Stimulated activated CD8-positive, alpha-beta memory T cell treated with anti-CD3 and anti-CD28 coated beads, Interleukin-4, amount 100 ng/mL, for 24 hours (primary cell): ENCODE measurements at regions not wholly inside any gene's neighbourhood (a gene's known extent, or its start where the extent isn't known, plus 50 kb on each side); places are given as distances from the start of the nearest gene placed in this dataset.

ENCODE experiments used
- DNase-seq: peaks from one replicate; pipeline ENCODE4 v3.0.0-alpha.2; 2020; ENCODE audit warnings: low read depth

DNA sequence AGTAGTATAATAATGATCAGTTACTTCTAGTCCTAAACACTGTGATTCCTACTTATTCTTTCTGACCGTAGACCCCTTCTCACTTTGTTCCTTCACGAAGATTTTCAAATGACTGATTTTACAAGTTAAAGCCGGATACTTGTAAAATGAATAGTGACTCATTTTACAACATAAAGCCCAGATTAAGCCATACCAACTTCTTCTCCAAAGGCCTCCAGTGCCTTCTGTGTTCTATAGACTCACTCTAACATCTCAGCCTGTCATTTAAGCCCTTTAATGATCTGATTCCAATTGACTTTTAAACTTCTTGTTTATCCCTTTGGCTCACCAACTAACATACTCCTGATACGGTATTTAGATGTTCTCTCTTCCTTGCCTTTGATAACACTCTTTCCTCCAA, 480.0 kb upstream of the HS3ST1 start:
- no peak for DNase-seq

DNA sequence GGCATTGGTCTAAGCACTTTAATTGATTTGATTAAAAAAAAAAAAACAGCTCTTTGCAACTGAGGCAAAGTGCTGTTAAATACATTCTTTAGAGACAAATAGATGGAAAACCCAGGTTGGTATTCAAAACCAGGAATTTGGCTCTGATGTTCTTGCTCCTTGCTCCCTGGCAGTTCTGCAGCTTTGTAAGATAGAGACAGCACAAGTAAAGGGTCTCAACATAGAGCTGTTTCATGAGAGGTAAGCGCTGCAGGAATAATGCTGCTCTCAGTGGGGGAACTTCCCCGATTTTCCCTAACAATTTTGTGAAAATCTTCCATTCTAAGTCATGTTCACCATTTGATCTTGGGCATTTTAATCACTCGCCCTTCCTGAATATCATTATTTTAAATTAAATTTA, 479.5 kb upstream of the HS3ST1 start:
- no peak for DNase-seq

DNA sequence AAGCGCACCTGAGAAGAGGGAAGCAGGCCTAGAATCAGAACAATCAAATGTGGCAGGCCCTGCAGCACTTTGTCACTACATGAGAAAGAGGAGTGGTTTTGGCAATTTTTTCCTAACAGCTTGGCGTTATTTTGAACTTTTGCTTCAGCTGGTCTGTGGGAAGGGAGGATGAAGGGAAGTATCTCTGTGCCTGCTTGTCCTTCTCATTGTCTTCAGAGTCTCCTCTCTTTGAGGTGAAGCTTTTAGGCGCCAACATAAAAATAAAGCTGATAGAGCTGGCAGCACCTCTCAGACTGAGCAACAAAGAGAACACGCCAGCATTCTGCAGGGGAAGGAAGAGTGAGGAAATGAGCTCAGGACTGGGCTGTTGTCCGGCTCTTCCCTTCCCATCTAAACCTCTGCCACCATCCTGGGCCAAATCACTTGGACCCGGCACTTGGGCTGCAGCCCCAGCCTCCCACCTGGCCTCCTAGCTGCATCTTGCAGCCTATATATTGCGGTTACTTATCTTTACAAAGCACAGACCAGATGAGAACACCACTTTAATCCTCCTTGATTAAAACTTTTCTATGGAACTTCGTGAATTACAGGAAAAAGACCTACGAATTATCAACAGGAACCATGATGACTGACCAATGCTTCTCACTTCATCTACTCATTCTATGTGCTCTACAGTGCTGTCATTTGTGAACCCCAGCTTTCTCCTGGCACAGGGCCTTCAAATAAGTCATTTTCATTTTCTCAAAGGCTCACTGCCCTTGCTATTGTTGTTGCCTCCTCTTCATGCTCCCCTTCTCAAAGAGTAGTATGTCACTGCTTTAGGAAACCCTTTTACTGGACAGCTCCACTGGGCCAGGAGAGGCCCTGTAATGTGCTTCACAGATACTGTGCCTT, 476.4 kb upstream of the HS3ST1 start:
- no peak for DNase-seq

DNA sequence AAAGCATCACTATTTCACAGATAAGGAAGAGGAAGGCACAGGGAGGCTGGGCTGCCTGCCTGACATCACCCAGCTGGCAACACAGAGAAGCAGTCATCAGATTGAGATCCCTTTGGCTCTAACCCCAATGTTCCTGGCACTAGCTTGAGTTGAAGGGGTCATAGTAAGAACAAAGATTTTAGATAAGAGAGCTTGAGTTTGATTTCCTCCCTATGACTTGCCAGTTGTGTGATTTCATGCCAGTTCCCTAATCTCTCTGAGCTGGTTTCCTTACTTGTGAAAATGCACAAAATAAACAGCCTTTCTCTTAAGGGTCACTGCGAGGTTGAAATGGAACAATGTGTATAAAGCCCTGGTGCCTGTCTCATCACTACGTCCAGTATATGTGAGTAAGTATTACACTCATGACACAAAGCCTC, 475.4 kb upstream of the HS3ST1 start:
- DNase-seq = no peak

DNA sequence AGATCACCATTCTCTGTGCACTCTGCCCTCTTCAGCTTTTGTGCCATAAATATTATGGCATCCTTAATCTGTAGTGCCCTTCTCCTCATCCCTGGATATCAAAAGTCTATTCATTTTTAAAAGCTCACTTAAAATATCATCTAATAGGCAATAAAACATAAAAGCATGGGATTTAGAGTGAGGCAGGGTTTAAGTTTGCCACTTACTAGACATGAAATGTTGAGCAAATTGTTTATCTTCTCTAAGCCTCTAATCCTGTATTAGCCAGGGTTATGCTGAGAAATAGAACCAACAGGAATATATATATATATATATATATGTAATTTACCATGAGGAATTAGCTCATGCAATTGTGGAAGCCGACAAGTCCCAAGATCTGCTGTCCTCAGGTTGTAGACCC, 472.4 kb upstream of the HS3ST1 start:
- no peak for DNase-seq

DNA sequence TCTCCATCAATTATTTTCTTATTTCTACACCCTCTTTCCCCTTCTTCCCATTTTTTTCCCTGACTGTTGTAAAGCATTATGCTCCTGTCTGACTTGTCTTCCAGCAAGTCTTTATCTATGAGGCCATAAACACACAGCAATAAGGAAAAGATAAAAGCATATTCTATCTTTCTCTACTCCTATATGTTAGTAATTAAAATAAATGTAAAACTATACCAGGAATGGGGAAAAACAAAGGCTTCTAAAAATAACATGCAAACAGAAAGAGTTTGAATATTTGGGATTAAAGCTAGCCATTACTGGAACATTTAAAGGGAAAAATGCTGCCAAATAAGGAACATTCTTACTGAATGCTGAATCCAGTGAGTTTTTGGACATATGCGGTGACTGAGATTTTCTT, 471.7 kb upstream of the HS3ST1 start:
- DNase-seq = no peak

DNA sequence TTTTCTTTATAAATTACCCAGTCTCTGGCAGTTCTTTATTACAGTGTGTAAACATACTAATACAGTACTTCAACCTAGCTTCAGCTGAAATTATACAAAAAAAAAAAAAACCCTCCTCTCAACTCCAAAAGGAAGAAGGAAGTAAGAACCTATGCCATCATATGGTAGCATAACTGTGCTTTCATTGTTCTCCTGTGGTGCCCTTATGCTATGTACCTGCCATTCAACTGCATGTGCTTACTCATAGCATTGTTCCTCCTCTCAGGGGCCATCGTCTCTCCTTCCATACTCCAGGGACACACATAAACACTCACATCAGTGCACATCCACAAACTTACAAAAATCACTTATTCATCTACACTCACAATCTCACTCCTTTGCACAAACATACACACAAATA, 470.1 kb upstream of the HS3ST1 start:
- no peak for DNase-seq

DNA sequence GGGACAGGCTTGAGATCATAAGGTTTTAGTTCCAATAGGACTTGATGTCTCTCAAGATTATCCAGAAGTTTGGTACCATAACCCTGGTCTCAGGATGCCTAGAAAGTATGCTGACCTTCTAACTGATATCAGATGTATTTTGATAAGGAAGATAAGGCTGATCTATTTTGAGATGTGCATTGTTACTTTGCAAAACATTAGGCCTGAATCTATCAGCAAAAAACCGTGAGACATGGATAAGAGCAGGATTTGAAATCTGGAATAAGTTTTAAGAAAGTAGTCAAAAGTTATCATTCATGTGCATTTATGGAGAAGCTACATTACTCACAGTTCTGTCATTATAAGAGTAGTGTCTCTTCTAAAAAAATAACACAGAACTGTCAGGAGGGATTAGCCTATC, 467.1 kb upstream of the HS3ST1 start:
- no peak for DNase-seq

DNA sequence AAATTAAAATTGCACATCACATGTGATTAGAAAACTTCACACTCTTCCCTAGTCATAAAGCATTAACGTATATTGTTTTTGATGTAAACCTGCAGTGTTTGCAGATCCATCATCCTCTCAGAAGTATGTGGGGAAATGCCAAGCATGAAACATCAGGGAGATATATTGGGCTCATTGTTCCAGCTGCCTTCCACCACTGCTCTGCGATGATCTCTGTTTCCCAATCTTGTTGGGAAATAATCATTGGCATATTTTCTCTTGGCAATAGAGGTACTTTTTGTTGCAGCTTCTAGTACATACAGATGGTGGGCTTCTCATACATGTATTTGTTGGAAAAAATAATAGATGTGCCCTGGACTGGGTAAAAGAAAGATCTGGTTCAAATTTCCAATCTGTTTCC, 466.3 kb upstream of the HS3ST1 start:
- no peak for DNase-seq

DNA sequence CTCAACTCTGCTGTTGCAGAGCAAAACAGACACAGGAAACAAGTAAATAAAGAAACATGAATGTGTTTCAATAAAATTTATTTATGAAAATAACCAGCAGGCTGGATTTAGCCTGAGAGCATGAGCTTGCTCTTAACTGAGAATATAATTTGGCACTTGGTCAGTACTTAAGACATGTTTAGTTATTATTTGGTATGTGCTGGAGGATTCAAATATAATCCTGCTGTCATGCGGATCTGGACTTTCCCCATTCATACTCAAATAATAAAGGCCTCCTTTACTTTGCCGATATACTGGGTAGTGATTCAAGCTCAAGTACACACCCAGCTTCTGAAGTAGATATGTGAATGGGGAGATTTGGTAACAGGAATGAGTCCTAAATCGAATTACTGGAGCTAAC, 465.5 kb upstream of the HS3ST1 start:
- no peak for DNase-seq

DNA sequence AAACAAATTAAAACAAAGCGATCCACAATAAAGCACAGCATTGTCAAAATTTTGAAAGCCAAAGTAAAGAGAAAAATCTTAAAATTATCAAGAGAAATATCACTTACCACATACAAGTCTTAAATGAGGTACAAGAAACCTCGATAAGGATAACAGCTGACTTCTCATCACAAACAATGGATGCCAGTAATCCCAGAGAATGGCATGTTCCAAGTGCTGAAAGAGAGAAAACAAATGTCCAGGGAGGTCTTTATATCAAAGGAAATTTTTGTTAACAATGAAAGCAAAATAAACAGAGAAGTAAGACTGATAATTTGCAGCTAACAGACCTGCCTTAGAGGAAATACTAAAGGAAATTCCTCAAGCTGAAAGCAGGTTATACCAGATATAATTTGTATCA, 460.4 kb upstream of the HS3ST1 start:
- DNase-seq = no peak

DNA sequence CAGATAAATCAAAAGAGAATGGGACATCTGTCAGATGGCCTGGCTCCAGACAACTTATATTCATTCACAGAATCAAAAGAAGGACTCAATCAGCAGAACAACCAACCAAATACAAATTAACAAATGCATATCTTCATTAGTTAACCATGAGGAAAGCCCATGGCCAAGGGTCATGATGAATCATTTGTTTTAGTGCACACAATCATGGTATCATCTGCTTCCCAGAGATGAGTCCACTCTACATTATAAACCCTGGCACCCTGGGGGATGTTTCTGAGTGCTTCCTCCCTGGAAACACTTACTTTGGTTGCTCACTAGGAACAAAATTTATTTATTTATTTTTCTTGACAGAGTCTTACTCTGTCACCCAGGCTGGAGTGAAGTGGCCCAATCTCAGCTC, 453.3 kb upstream of the HS3ST1 start:
- no peak for DNase-seq

DNA sequence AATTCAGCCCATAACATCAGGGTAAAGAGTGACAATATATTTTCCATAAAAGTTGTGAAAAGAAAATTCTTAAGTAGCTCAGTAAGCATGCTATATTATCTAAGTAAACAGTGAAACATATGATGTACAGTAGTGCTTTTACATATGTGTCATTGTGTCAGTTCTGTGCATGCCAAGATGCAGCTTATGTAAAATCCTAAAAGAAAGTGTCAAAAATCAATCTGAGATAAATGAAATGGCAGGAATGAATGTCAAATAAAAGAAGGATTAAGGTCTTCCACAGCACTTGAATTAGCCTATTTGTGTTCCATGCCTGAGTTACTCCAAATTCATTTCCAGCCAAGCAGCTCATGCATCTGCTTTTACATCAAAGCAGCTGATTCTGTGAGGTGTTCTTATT, 452.7 kb upstream of the HS3ST1 start:
- DNase-seq = no peak

DNA sequence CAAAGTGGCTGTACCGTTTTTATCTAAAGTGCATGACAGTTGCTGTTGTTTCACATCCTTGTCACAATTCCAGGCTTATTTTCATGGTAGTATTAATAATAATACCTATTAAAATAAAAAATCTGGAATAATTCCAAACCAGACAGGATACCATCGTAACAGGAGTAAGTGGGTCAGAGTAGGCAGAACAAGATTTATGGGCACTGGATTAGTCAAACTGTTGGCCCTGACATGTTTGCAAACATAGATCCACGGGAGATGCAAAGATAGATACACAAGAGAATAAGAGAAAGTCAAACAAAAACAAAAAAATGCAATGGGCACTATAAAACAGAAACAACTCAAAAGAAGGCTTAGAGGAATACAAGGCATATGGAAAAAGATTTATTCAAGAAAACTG, 449.5 kb upstream of the HS3ST1 start:
- DNase-seq = no peak

DNA sequence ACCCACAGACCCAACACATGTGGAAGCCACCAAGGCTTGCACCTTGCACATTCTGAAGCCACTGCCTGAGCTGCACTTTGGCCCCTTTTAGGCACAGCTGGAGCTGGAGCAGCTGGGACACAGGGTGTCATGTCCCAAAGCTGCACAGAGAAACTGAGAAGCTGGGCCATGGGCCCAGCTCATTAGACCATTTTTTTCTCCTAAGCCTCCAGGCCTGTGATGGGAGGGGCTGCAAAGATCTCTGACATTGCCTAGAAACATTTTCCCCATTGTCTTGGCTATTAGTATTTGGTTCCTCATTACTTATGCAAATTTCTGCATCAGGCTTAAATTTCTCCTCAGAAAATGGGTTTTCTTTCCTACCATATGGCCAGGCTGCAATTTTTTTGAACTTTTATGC, 447.4 kb upstream of the HS3ST1 start:
- DNase-seq = no peak

DNA sequence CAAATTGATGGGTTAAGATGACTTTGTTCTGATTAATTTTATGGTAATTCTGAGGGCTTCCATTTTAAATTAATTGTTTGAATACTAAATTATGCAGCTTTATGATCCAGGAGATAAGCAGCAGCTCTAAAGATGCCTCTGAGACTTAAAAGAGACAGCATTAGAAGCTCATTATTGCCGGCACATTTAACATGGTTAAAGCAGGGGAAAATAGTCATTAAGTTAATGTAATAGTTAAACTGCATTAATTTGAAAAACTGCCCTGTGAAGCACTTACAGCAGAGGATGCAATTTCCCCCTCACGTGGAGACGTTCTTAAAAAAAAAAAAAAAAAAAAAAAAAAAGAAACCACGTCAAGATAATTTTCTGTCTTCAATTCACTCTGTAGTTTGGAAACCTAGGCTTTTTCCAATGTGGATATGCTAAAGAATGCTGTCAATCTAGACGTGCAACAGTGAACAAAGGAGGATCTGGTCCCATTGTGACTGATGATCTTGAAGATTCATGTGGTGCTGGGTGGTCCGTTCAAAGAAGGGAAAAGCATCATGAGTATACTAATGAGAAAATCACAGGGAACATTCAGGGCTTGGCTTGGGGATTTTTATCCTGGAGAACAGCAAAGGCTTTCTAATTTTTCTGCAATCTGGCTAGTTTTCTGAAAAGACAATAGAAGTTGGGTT, 440.6 kb upstream of the HS3ST1 start:
- no peak for DNase-seq

DNA sequence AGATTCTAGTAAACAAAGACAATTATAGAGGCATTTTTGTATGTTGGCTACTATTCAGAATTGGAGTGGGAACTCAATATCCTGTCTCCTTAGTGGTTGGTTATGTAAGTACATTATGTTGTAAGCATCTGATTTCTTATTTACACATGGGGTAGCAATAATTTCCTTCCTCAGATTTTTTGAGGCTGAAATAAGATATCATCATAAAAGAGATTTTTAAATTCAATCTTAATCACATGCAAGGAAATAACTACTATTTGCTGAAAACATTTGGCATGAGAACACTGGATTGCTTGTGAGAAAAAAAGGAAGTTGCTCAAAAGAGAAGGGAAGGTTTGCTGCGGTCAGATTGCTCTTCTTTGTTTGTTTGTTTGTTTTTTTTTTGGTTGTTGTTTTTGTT, 437.7 kb upstream of the HS3ST1 start:
- DNase-seq = no peak

DNA sequence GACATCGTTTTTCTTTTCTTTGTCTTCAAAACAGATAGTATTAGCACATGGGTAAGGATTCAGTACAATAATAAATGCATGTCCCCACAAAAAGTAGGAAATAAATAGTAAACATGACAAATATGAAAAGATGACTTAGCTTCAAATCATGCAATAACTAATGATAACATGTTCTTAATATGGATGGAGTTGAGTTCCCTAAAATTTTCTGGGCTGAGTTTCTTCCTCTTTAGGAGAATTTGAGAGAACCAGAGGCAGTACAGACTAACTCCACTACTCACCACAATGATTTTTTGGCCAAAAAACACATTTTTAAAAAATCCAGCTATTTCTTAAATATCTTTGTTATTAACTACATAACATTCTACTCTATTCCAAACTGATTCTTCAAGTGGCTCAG, 432.3 kb upstream of the HS3ST1 start:
- no peak for DNase-seq

DNA sequence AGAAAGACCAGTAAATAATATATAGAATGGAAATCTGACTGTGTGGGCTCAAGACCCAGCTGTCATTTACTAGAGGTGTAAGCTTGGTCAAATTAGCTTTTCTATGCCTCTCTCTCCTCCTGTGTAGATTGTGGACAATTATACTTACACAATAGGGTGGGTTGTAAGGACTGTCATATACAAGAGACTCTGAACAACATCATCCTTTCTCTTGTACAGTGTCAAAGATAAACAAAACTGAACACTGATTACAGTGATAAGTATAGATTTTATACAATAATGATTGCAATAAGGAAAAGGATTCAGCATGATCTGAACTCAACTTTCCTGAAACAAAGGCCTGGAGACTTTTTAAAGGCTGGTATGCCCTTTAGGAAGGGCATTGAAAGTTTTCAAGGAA, 429.2 kb upstream of the HS3ST1 start:
- DNase-seq = no peak

DNA sequence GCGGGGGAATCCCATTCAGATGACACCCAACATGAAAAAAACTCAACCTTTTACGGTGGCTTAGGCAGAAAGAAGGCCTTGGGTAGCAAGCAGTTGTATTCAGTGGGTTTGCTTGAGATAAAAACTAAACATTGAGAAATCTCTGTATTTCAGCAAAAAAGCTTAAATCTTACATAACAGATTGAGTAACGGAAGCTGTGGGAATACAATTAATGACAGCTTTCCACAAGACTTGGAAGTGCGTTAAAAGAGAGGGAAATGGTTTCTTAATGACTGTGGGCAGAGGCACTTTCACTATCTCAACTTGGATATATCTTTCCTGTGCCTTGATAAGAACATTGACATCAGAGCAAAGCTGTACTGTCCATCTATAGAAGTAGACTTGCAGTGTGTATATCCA, 418.5 kb upstream of the HS3ST1 start:
- no peak for DNase-seq

DNA sequence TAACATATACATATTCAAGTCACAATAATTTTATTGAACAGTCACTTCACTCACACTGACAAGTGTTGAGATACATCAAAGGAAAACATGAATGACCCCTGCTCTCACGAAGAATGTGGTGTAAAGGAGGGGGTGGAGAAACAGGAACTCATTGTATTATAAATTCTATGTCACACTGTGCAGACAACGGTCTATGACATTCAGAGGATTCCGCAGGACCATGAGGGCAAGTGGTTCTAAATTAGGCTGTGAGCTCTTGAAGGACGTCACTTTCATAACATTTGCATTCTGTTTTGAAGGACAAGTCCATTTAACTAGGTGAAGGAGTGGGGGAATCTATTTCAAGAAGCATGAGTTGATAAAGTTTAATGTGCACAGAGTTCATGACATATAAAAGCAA, 415.2 kb upstream of the HS3ST1 start:
- DNase-seq = no peak

DNA sequence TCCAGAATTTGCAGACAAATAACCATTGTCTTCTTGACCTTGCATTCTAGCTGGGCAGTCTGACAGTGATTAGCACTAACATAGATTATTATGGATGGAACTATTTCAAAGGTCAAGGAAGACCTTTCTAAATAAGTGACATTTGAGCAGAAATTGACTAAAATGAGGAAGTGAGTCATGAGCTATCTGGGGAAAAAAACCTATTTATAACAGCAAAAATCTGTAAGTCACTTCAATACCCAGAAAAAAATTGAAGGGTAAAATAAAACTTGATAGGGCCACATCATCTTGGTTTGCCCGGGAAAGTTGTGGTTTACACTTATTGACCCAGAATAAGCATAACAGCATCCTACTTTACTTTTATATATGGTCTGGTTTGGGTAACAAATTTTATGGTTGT, 414.6 kb upstream of the HS3ST1 start:
- DNase-seq = no peak

DNA sequence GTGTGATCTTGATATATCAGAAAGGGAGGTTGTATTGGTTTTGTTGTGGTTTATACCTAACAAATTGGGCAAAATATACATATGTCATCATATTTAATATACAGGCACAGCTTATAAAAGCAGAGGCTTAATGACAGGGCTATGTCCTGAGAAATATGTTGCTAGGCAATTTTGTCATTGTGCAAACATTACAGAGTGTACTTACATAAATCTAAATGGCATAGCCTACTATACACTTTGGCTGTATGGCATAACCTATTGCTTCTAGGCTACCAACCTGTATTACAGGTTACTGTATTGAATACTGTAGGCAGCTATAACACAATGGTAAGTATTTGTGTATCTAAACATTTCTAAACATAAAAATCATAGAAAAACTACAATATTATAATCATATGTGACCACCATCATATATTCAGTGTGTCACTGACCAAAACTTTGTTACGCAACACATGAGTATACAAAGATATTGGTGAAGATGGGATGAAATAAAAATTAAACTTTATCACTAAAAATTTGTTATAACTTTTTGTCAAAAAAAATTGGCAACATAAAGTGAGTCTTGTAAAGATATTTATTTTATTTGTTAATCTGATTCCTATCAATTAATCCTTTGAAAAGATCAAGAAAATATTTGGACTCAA, 414.0 kb upstream of the HS3ST1 start:
- DNase-seq = no peak
